ENCODE measurements at regions not wholly inside any gene's neighbourhood (a gene's known extent, or its start where the extent isn't known, plus 50 kb on each side); places are given as distances from the start of the nearest gene placed in this dataset.
"Not testable (repeated sequence)": the region's sequence is repeated elsewhere in the genome, so short reads cannot be mapped to it uniquely, and the experiment has no call there.

- H3K36me3 ChIP-seq (ENCODE audit: control insufficient read depth in 4 of 4, insufficient read depth in 3 of 4, low read depth in 1 of 4, low read length in 3 of 4); H3K9ac ChIP-seq (ENCODE audit: low read depth in 1 of 2, low read length in 2 of 2); H3K4me3 ChIP-seq (ENCODE audit: low read depth in 1 of 3, low read length in 3 of 3); H3K27ac ChIP-seq (ENCODE audit: low read depth in 1 of 2, low read length in 2 of 2); DNase-seq (ENCODE audit: low spot score); H3K4me1 ChIP-seq (ENCODE audit: control insufficient read depth in 4 of 4, insufficient read depth in 4 of 4, low read length in 3 of 4); H3K27me3 ChIP-seq (ENCODE audit: control insufficient read depth in 4 of 4, insufficient read depth in 4 of 4, low read length in 3 of 4); H3K9me3 ChIP-seq (ENCODE audit: control insufficient read depth in 4 of 4, low read length in 3 of 4): not testable (repeated sequence)
- WGBS: 86% methylated on average over 3 of the region's 3 CpGs
Measured at GRCh38 chr6:104676679-104677078, 183.0 kb downstream of the HACE1 start.

GRCh38 chr6:104675161-104675560 is 184.6 kb downstream of the HACE1 start:
- 43% methylated on average over 1 of the region's 1 CpG for WGBS
- H3K9me3 ChIP-seq (ENCODE audit: control insufficient read depth in 4 of 4, low read length in 3 of 4); H3K27me3 ChIP-seq (ENCODE audit: control insufficient read depth in 4 of 4, insufficient read depth in 4 of 4, low read length in 3 of 4); H3K36me3 ChIP-seq (ENCODE audit: control insufficient read depth in 4 of 4, insufficient read depth in 3 of 4, low read depth in 1 of 4, low read length in 3 of 4); H3K4me3 ChIP-seq (ENCODE audit: low read depth in 1 of 3, low read length in 3 of 3); H3K4me1 ChIP-seq (ENCODE audit: control insufficient read depth in 4 of 4, insufficient read depth in 4 of 4, low read length in 3 of 4); H3K27ac ChIP-seq (ENCODE audit: low read depth in 1 of 2, low read length in 2 of 2); H3K9ac ChIP-seq (ENCODE audit: low read depth in 1 of 2, low read length in 2 of 2); DNase-seq (ENCODE audit: low spot score): not testable (repeated sequence)

GRCh38 chr6:104673078-104673477 is 186.6 kb downstream of the HACE1 start:
- not testable (repeated sequence) for H3K9ac ChIP-seq (ENCODE audit: low read depth in 1 of 2, low read length in 2 of 2); H3K9me3 ChIP-seq (ENCODE audit: control insufficient read depth in 4 of 4, low read length in 3 of 4); H3K4me1 ChIP-seq (ENCODE audit: control insufficient read depth in 4 of 4, insufficient read depth in 4 of 4, low read length in 3 of 4); H3K36me3 ChIP-seq (ENCODE audit: control insufficient read depth in 4 of 4, insufficient read depth in 3 of 4, low read depth in 1 of 4, low read length in 3 of 4); H3K27me3 ChIP-seq (ENCODE audit: control insufficient read depth in 4 of 4, insufficient read depth in 4 of 4, low read length in 3 of 4); H3K4me3 ChIP-seq (ENCODE audit: low read depth in 1 of 3, low read length in 3 of 3); DNase-seq (ENCODE audit: low spot score); H3K27ac ChIP-seq (ENCODE audit: low read depth in 1 of 2, low read length in 2 of 2)
- WGBS: 21% methylated on average over 1 of the region's 1 CpG

- H3K27ac ChIP-seq (ENCODE audit: low read depth in 1 of 2, low read length in 2 of 2); H3K4me1 ChIP-seq (ENCODE audit: control insufficient read depth in 4 of 4, insufficient read depth in 4 of 4, low read length in 3 of 4); H3K9me3 ChIP-seq (ENCODE audit: control insufficient read depth in 4 of 4, low read length in 3 of 4); H3K9ac ChIP-seq (ENCODE audit: low read depth in 1 of 2, low read length in 2 of 2); H3K36me3 ChIP-seq (ENCODE audit: control insufficient read depth in 4 of 4, insufficient read depth in 3 of 4, low read depth in 1 of 4, low read length in 3 of 4); H3K27me3 ChIP-seq (ENCODE audit: control insufficient read depth in 4 of 4, insufficient read depth in 4 of 4, low read length in 3 of 4); H3K4me3 ChIP-seq (ENCODE audit: low read depth in 1 of 3, low read length in 3 of 3); DNase-seq (ENCODE audit: low spot score): not testable (repeated sequence)
- WGBS: 87% methylated on average over 1 of the region's 1 CpG
Measured at GRCh38 chr6:104671591-104671891, 188.2 kb downstream of the HACE1 start.

GRCh38 chr6:104670834-104671590 is 188.7 kb downstream of the HACE1 start:
- H3K9me3 ChIP-seq (ENCODE audit: control insufficient read depth in 4 of 4, low read length in 3 of 4); H3K4me3 ChIP-seq (ENCODE audit: low read depth in 1 of 3, low read length in 3 of 3); H3K27ac ChIP-seq (ENCODE audit: low read depth in 1 of 2, low read length in 2 of 2); H3K27me3 ChIP-seq (ENCODE audit: control insufficient read depth in 4 of 4, insufficient read depth in 4 of 4, low read length in 3 of 4); H3K36me3 ChIP-seq (ENCODE audit: control insufficient read depth in 4 of 4, insufficient read depth in 3 of 4, low read depth in 1 of 4, low read length in 3 of 4); H3K9ac ChIP-seq (ENCODE audit: low read depth in 1 of 2, low read length in 2 of 2); H3K4me1 ChIP-seq (ENCODE audit: control insufficient read depth in 4 of 4, insufficient read depth in 4 of 4, low read length in 3 of 4); DNase-seq (ENCODE audit: low spot score): not testable (repeated sequence)
- WGBS: 83% methylated on average over 17 of the region's 17 CpGs

- DNase-seq (ENCODE audit: low spot score): no peak
- Histone ChIP-seq H3K9ac (ENCODE audit: low read depth in 1 of 2, low read length in 2 of 2) (no peak overlapping the region), H3K36me3 (ENCODE audit: control insufficient read depth in 4 of 4, insufficient read depth in 3 of 4, low read depth in 1 of 4, low read length in 3 of 4) (no peaks in the 10 kb centered on the region), H3K4me3 (ENCODE audit: low read depth in 1 of 3, low read length in 3 of 3) (no peak overlapping the region), H3K27me3 (ENCODE audit: control insufficient read depth in 4 of 4, insufficient read depth in 4 of 4, low read length in 3 of 4) (no peaks in the 10 kb centered on the region), H3K27ac (ENCODE audit: low read depth in 1 of 2, low read length in 2 of 2) (no peak overlapping the region), H3K4me1 (ENCODE audit: control insufficient read depth in 4 of 4, insufficient read depth in 4 of 4, low read length in 3 of 4) (no peaks in the 10 kb centered on the region), H3K9me3 (ENCODE audit: control insufficient read depth in 4 of 4, low read length in 3 of 4) (peaks cover 0 to 3% (median 0%) of the 10 kb centered on the region in 4 donors)
- WGBS: 97% methylated on average over 5 of the region's 5 CpGs
- no peak for TF ChIP-seq REST (IDR thresholded peaks at IDR 0.05)
- no peak for TF ChIP-seq MAX (IDR thresholded peaks at IDR 0.05)
- no peak for TF ChIP-seq GABPA (IDR thresholded peaks at IDR 0.05 in 1 of 2, conservative IDR thresholded peaks at IDR 0.05 in 1 of 2)
- TF ChIP-seq RAD21 (IDR thresholded peaks at IDR 0.05): no peak
- TF ChIP-seq JUND (IDR thresholded peaks at IDR 0.05): no peak
- TF ChIP-seq RXRA (IDR thresholded peaks at IDR 0.05): no peak
- no peak for TF ChIP-seq SP1 (IDR thresholded peaks at IDR 0.05)
- no peak for TF ChIP-seq HNF4A (conservative IDR thresholded peaks at IDR 0.05)
Measured at GRCh38 chr6:104669483-104669882, 190.2 kb downstream of the HACE1 start.

All from liver (tissue), 7 donors.